Activated B cell treated with CpG ODN at 0.5 μM for 24 hours (primary cell): ENCODE measurements at regions not wholly inside any gene's neighbourhood (a gene's known extent, or its start where the extent isn't known, plus 50 kb on each side); places are given as distances from the start of the nearest gene placed in this dataset.

Experiments used
- ATAC-seq: fragments of 200-7000 bp; cut with Tn5 transposase; one replicate; pipeline ENCODE4 v1.10.0; 2021; ENCODE audit warnings: low read depth, mild to moderate bottlenecking, moderate library complexity
- CTCF ChIA-PET: fragments of 350-600 bp; sonication (Branson Sonifier 250); formaldehyde crosslinking; loops from one replicate; lab custom pipeline; 2021; ENCODE audit warnings: antibody characterized with exemption; lab: Charles Lee
- POLR2A ChIA-PET: fragments of 350-600 bp; sonication (Branson Sonifier 250); formaldehyde crosslinking; loops from one replicate; lab custom pipeline; 2021; ENCODE audit warnings: antibody characterized with exemption; lab: Charles Lee
- DNase-seq: peaks from one replicate; pipeline ENCODE4 v3.0.0; 2022
- H3K27ac Mint-ChIP-seq: one replicate; pipeline ENCODE4 v1.8.0; 2020; ENCODE audit warnings: mixed read lengths
- H3K27me3 Mint-ChIP-seq: one replicate; pipeline ENCODE4 v1.8.0; 2021; ENCODE audit warnings: mixed read lengths
- H3K36me3 Mint-ChIP-seq: one replicate; pipeline ENCODE4 v1.8.0; 2021; ENCODE audit warnings: low read depth, mixed read lengths
- H3K4me1 Mint-ChIP-seq: one replicate; pipeline ENCODE4 v1.8.0; 2021; ENCODE audit warnings: mixed read lengths
- H3K4me3 Mint-ChIP-seq: one replicate; pipeline ENCODE4 v1.8.0; 2020; ENCODE audit warnings: mild to moderate bottlenecking, mixed read lengths
- H3K9me3 Mint-ChIP-seq: one replicate; pipeline ENCODE4 v1.8.0; 2020; ENCODE audit warnings: mixed read lengths
- CTCF ChIP-seq: fragments of 200-600 bp; IDR thresholded peaks from one replicate; pipeline ENCODE4 v1.8.0; 2022; ENCODE audit warnings: antibody characterized with exemption, mild to moderate bottlenecking
- intact Hi-C: fragments of 100-400 bp; cut with micrococcal nuclease; formaldehyde crosslinking; loops from one replicate; pipeline ENCODE4 v1.15.1; 2024

DNA sequence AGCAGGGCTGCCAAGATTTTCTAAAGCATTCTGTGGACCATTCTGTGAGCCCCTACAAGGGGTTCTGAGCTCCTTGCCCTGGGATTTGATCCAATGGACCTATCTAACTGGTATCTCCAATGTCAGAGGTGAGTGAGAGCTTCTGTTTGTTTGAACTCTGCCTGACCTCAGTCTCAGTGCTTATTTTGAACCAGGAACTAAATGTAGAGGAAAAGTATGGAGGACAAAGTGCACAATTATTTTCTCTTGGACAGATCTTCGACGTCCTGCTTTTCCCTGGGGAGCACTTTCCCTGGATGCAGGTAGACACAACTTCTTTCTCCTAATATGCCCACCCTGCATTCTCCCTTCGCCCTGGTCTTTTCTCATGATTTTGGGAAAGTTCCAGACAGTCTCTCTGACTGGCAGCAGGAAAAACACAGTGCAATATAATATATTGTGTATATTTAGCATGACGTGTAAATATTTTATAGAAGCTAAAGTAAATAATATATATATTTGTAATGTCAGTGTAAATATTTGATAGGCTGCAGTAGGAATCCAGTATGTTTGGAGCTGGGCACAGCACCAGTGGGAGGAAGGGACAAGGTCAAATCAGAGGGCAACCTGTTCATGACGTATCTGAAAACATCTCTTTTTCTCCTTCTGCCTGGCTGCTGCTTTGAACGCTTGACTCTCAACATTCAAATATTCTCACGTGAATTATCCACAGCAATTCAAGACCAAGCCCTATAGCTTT is 184.0 kb upstream of the LYZL1 start:
- Mint-ChIP-seq H3K27me3 (no peaks in the 10 kb centered on the region), H3K4me1 (no peaks in the 10 kb centered on the region), H3K36me3 (no peaks in the 10 kb centered on the region), H3K27ac (no peak overlapping the region), H3K9me3 (no peaks in the 10 kb centered on the region), H3K4me3 (no peak overlapping the region)
- ChIA-PET POLR2A (no interaction called here), CTCF (no interaction called here)
- DNase-seq, result no peak
- no peak for TF ChIP-seq CTCF
- no peak for ATAC-seq
- intact Hi-C loops, result no loop called here

- no peak for ATAC-seq
- ChIA-PET CTCF (no interaction called here), POLR2A (no interaction called here)
- Mint-ChIP-seq H3K4me3 (no peak overlapping the region), H3K27me3 (no peaks in the 10 kb centered on the region), H3K27ac (no peak overlapping the region), H3K36me3 (no peaks in the 10 kb centered on the region), H3K4me1 (no peaks in the 10 kb centered on the region), H3K9me3 (no peaks in the 10 kb centered on the region)
- DNase-seq, result no peak
- TF ChIP-seq CTCF, result no peak
- intact Hi-C loops, result no loop called here
These were observed 183.2 kb upstream of the LYZL1 start for GRCh38 chr10:29105516-29106215.

DNA sequence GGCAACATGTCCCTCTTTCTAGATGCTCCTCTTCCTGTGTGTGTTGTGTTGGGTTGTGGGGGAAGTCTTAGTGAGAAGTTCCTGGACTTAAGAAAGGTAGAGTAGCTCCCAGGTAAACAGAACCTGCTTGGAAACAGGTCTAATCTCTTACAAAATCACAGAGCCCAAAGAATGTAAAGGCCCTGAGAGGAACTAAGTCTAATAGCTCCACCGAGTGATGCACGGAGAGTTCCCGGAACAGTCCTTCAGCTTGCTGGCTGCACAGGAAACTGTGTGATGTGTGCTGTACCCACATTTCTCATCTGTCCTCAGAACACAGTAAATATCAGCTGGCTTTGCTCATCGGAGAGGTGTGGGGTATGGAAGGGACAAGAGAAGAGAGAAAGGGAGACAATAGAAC is 182.6 kb upstream of the LYZL1 start:
- no peaks in the 10 kb centered on the region for H3K9me3 Mint-ChIP-seq
- no peak for TF ChIP-seq CTCF
- ChIA-PET POLR2A (no interaction called here), CTCF (no interaction called here)
- no peak overlapping the region for H3K27ac Mint-ChIP-seq
- DNase-seq (no peak), ATAC-seq (no peak)
- intact Hi-C loops, result no loop called here
- H3K4me3 Mint-ChIP-seq, result no peak overlapping the region
- no peaks in the 10 kb centered on the region for H3K36me3 Mint-ChIP-seq
- H3K4me1 Mint-ChIP-seq, result no peaks in the 10 kb centered on the region
- H3K27me3 Mint-ChIP-seq, result no peaks in the 10 kb centered on the region

- Mint-ChIP-seq H3K27me3 (no peaks in the 10 kb centered on the region), H3K36me3 (no peaks in the 10 kb centered on the region), H3K4me3 (no peak overlapping the region), H3K4me1 (no peaks in the 10 kb centered on the region), H3K9me3 (no peaks in the 10 kb centered on the region), H3K27ac (no peak overlapping the region)
- ChIA-PET CTCF (no interaction called here), POLR2A (no interaction called here)
- no peak for ATAC-seq
- no peak for DNase-seq
- no peak for TF ChIP-seq CTCF
- intact Hi-C loops, result no loop called here
These were observed 180.9 kb upstream of the LYZL1 start for GRCh38 chr10:29107866-29108498.
